Activated naive CD4-positive, alpha-beta T cell treated with anti-CD3 and anti-CD28 coated beads, Interleukin-2, amount 50 U/mL, for 24 hours (primary cell): ENCODE measurements at regions not wholly inside any gene's neighbourhood (a gene's known extent, or its start where the extent isn't known, plus 50 kb on each side); places are given as distances from the start of the nearest gene placed in this dataset.

Experiments used
- H3K27ac Mint-ChIP-seq: one replicate; pipeline ENCODE4 v1.8.0; 2021; ENCODE audit warnings: mild to moderate bottlenecking, mixed read lengths
- H3K27me3 Mint-ChIP-seq: one replicate; pipeline ENCODE4 v1.8.0; 2021; ENCODE audit warnings: mixed read lengths
- H3K36me3 Mint-ChIP-seq: one replicate; pipeline ENCODE4 v1.8.0; 2021; ENCODE audit warnings: mixed read lengths
- H3K4me1 Mint-ChIP-seq: one replicate; pipeline ENCODE4 v1.8.0; 2021; ENCODE audit warnings: mixed read lengths
- H3K4me3 Mint-ChIP-seq: one replicate; pipeline ENCODE4 v1.8.0; 2021; ENCODE audit warnings: mild to moderate bottlenecking, mixed read lengths
- H3K9me3 Mint-ChIP-seq: one replicate; pipeline ENCODE4 v1.8.0; 2021; ENCODE audit warnings: mixed read lengths

GRCh38 chr6:140107216-140107615 lies 732.8 kb upstream of the CITED2 start:
- Mint-ChIP-seq H3K27ac (no peak overlapping the region), H3K36me3 (no peaks in the 10 kb centered on the region), H3K9me3 (no peaks in the 10 kb centered on the region), H3K4me1 (no peaks in the 10 kb centered on the region), H3K4me3 (no peak overlapping the region), H3K27me3 (peaks cover 6% of the 10 kb centered on the region)

- Mint-ChIP-seq H3K4me1 (no peaks in the 10 kb centered on the region), H3K4me3 (no peak overlapping the region), H3K9me3 (no peaks in the 10 kb centered on the region), H3K27me3 (peaks cover 2% of the 10 kb centered on the region), H3K36me3 (no peaks in the 10 kb centered on the region), H3K27ac (no peak overlapping the region)
Measured at GRCh38 chr6:140105857-140106256, 731.4 kb upstream of the CITED2 start.

GRCh38 chr6:140105241-140105640 lies 730.8 kb upstream of the CITED2 start:
- peaks cover 2% of the 10 kb centered on the region for H3K27me3 Mint-ChIP-seq
- no peak overlapping the region for H3K27ac Mint-ChIP-seq

GRCh38 chr6:140101818-140102217 lies 727.4 kb upstream of the CITED2 start:
- H3K27me3 Mint-ChIP-seq, result peaks cover 1% of the 10 kb centered on the region

More at GRCh38 chr6:140105241-140105640, 730.8 kb upstream of the CITED2 start:
- H3K9me3 Mint-ChIP-seq, result no peaks in the 10 kb centered on the region
- no peaks in the 10 kb centered on the region for H3K4me1 Mint-ChIP-seq
- H3K36me3 Mint-ChIP-seq, result no peaks in the 10 kb centered on the region
- H3K4me3 Mint-ChIP-seq, result no peak overlapping the region

GRCh38 chr6:140101367-140101766 lies 726.9 kb upstream of the CITED2 start:
- no peak overlapping the region for H3K4me3 Mint-ChIP-seq

More at GRCh38 chr6:140101818-140102217, 727.4 kb upstream of the CITED2 start:
- Mint-ChIP-seq H3K4me3 (no peak overlapping the region), H3K4me1 (no peaks in the 10 kb centered on the region), H3K27ac (no peak overlapping the region), H3K9me3 (no peaks in the 10 kb centered on the region), H3K36me3 (no peaks in the 10 kb centered on the region)

GRCh38 chr6:140095532-140095931 lies 721.1 kb upstream of the CITED2 start:
- Mint-ChIP-seq H3K36me3 (no peaks in the 10 kb centered on the region), H3K9me3 (no peaks in the 10 kb centered on the region), H3K27ac (no peak overlapping the region), H3K4me3 (no peak overlapping the region), H3K27me3 (peaks cover 3% of the 10 kb centered on the region), H3K4me1 (no peaks in the 10 kb centered on the region)

More at GRCh38 chr6:140101367-140101766, 726.9 kb upstream of the CITED2 start:
- Mint-ChIP-seq H3K27me3 (peaks cover 1% of the 10 kb centered on the region), H3K4me1 (no peaks in the 10 kb centered on the region), H3K9me3 (no peaks in the 10 kb centered on the region), H3K27ac (no peak overlapping the region), H3K36me3 (no peaks in the 10 kb centered on the region)

- H3K4me1 Mint-ChIP-seq, result no peaks in the 10 kb centered on the region
- H3K27ac Mint-ChIP-seq, result no peak overlapping the region
- peaks cover 3% of the 10 kb centered on the region for H3K27me3 Mint-ChIP-seq
- H3K9me3 Mint-ChIP-seq, result no peaks in the 10 kb centered on the region
- H3K36me3 Mint-ChIP-seq, result no peaks in the 10 kb centered on the region
- H3K4me3 Mint-ChIP-seq, result no peak overlapping the region
Measured at GRCh38 chr6:140091895-140092294, 717.4 kb upstream of the CITED2 start.

GRCh38 chr6:140090871-140091270 lies 716.4 kb upstream of the CITED2 start:
- Mint-ChIP-seq H3K4me1 (no peaks in the 10 kb centered on the region), H3K27ac (no peak overlapping the region), H3K27me3 (peaks cover 3% of the 10 kb centered on the region), H3K36me3 (no peaks in the 10 kb centered on the region), H3K9me3 (no peaks in the 10 kb centered on the region), H3K4me3 (no peak overlapping the region)

- Mint-ChIP-seq H3K27me3 (peaks cover 2% of the 10 kb centered on the region), H3K4me3 (no peak overlapping the region), H3K27ac (no peak overlapping the region)
Measured at GRCh38 chr6:140083375-140083774, 708.9 kb upstream of the CITED2 start.

GRCh38 chr6:140082867-140083297 lies 708.4 kb upstream of the CITED2 start:
- Mint-ChIP-seq H3K27me3 (peaks cover 4% of the 10 kb centered on the region), H3K27ac (no peak overlapping the region), H3K9me3 (no peaks in the 10 kb centered on the region), H3K36me3 (no peaks in the 10 kb centered on the region), H3K4me1 (no peaks in the 10 kb centered on the region), H3K4me3 (no peak overlapping the region)

More at GRCh38 chr6:140083375-140083774, 708.9 kb upstream of the CITED2 start:
- Mint-ChIP-seq H3K9me3 (no peaks in the 10 kb centered on the region), H3K4me1 (no peaks in the 10 kb centered on the region), H3K36me3 (no peaks in the 10 kb centered on the region)

GRCh38 chr6:140079328-140079727 lies 704.9 kb upstream of the CITED2 start:
- Mint-ChIP-seq H3K9me3 (no peaks in the 10 kb centered on the region), H3K36me3 (no peaks in the 10 kb centered on the region), H3K27ac (no peak overlapping the region), H3K27me3 (peaks cover 9% of the 10 kb centered on the region), H3K4me3 (no peak overlapping the region), H3K4me1 (no peaks in the 10 kb centered on the region)

GRCh38 chr6:140078561-140079125 lies 704.2 kb upstream of the CITED2 start:
- Mint-ChIP-seq H3K36me3 (no peaks in the 10 kb centered on the region), H3K27ac (no peak overlapping the region), H3K9me3 (no peaks in the 10 kb centered on the region), H3K27me3 (peaks cover 13% of the 10 kb centered on the region), H3K4me3 (no peak overlapping the region), H3K4me1 (no peaks in the 10 kb centered on the region)

- H3K4me1 Mint-ChIP-seq, result no peaks in the 10 kb centered on the region
- H3K36me3 Mint-ChIP-seq, result no peaks in the 10 kb centered on the region
- no peak overlapping the region for H3K27ac Mint-ChIP-seq
- H3K9me3 Mint-ChIP-seq, result no peaks in the 10 kb centered on the region
- H3K27me3 Mint-ChIP-seq, result peaks cover 13% of the 10 kb centered on the region
- no peak overlapping the region for H3K4me3 Mint-ChIP-seq
Measured at GRCh38 chr6:140077827-140078560, 703.5 kb upstream of the CITED2 start.

- Mint-ChIP-seq H3K27me3 (peaks cover 13% of the 10 kb centered on the region), H3K9me3 (no peaks in the 10 kb centered on the region), H3K4me3 (no peak overlapping the region), H3K27ac (no peak overlapping the region), H3K4me1 (no peaks in the 10 kb centered on the region), H3K36me3 (no peaks in the 10 kb centered on the region)
Measured at GRCh38 chr6:140076105-140076504, 701.7 kb upstream of the CITED2 start.

GRCh38 chr6:140073456-140073855 lies 699.0 kb upstream of the CITED2 start:
- Mint-ChIP-seq H3K9me3 (no peaks in the 10 kb centered on the region), H3K27me3 (peaks cover 15% of the 10 kb centered on the region), H3K36me3 (no peaks in the 10 kb centered on the region), H3K4me1 (no peaks in the 10 kb centered on the region), H3K4me3 (no peak overlapping the region), H3K27ac (no peak overlapping the region)

- H3K27me3 Mint-ChIP-seq, result peaks cover 11% of the 10 kb centered on the region
- no peaks in the 10 kb centered on the region for H3K4me1 Mint-ChIP-seq
- H3K36me3 Mint-ChIP-seq, result no peaks in the 10 kb centered on the region
- H3K4me3 Mint-ChIP-seq, result no peak overlapping the region
- H3K9me3 Mint-ChIP-seq, result no peaks in the 10 kb centered on the region
- H3K27ac Mint-ChIP-seq, result no peak overlapping the region
Measured at GRCh38 chr6:140071601-140072062, 697.2 kb upstream of the CITED2 start.
